ENCODE measurements at regions not wholly inside any gene's neighbourhood (a gene's known extent, or its start where the extent isn't known, plus 50 kb on each side); places are given as distances from the start of the nearest gene placed in this dataset.

DNA sequence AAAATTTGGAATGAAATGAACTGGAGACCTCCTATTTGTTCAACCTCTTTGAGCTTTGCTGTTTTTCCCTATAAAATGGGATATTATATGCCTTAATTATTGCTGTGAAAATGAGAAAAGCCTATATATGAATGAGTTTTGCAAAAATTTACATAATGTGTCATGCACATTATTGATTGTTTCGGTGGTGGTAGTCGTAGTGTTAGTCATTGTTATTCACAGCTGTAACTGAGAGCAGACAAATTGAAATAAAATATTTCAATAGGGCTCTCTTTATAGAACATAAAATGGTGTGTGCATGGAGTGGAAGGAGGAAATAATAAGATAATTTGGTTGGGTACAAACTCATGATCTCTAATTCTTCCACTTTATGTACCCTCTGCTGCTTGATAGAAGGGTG, 153.7 kb upstream of the GADL1 start:
- no TSS peak for BruUV-seq (replicated peaks)

More for the DNA sequence above, 153.7 kb upstream of the GADL1 start:
- intact Hi-C loops (cut with micrococcal nuclease) (no loop called here), dilution Hi-C loops (cut with MboI; ENCODE audit: extremely low pct_ligation_motif_present, low sequenced_read_pairs) (no loop called here)
- no peaks in the 10 kb centered on the region for H4K20me1 ChIP-seq (replicated peaks; ENCODE audit: control insufficient read depth, extremely low read depth, insufficient read depth, low read length)
- no peak for TF ChIP-seq EZH2 (IDR thresholded peaks at IDR 0.05; ENCODE audit: borderline replicate concordance, low read depth, low read length, severe bottlenecking)
- TF ChIP-seq MYC (IDR thresholded peaks at IDR 0.05; ENCODE audit: low read depth, low read length) = no peak
- TF ChIP-seq, protein P1, sequence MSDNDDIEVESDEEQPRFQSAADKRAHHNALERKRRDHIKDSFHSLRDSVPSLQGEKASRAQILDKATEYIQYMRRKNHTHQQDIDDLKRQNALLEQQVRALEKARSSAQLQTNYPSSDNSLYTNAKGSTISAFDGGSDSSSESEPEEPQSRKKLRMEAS (IDR thresholded peaks at IDR 0.05; ENCODE audit: insufficient read depth, insufficient read length) = no peak
- TF ChIP-seq POLR2AphosphoS5 (IDR thresholded peaks at IDR 0.05; ENCODE audit: insufficient read depth, low read depth, low read length) = no peak
- no peak for TF ChIP-seq JUN (IDR thresholded peaks at IDR 0.05; ENCODE audit: borderline replicate concordance, insufficient read depth, insufficient read length, low read depth)
- TF ChIP-seq POLR2A (IDR thresholded peaks at IDR 0.05; ENCODE audit: low read depth, low read length) = no peak
- TF ChIP-seq FOS (IDR thresholded peaks at IDR 0.05; ENCODE audit: borderline replicate concordance, insufficient read depth, low read length) = no peak
- no peak for TF ChIP-seq GATA2 (IDR thresholded peaks at IDR 0.05; ENCODE audit: insufficient read depth, insufficient read length, low read depth, low read length)
- TF ChIP-seq, protein P2, sequence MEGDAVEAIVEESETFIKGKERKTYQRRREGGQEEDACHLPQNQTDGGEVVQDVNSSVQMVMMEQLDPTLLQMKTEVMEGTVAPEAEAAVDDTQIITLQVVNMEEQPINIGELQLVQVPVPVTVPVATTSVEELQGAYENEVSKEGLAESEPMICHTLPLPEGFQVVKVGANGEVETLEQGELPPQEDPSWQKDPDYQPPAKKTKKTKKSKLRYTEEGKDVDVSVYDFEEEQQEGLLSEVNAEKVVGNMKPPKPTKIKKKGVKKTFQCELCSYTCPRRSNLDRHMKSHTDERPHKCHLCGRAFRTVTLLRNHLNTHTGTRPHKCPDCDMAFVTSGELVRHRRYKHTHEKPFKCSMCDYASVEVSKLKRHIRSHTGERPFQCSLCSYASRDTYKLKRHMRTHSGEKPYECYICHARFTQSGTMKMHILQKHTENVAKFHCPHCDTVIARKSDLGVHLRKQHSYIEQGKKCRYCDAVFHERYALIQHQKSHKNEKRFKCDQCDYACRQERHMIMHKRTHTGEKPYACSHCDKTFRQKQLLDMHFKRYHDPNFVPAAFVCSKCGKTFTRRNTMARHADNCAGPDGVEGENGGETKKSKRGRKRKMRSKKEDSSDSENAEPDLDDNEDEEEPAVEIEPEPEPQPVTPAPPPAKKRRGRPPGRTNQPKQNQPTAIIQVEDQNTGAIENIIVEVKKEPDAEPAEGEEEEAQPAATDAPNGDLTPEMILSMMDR (IDR thresholded peaks at IDR 0.05; ENCODE audit: extremely low read depth in 1 of 2, insufficient read depth in 1 of 2, low read depth in 1 of 2, low read length in 2 of 2) = no peak
- H3K4me2 ChIP-seq (ENCODE audit: insufficient read depth, low read length) = no peak overlapping the region
- H3K9ac ChIP-seq (replicated peaks; ENCODE audit: extremely low read depth, insufficient read depth, low read length) = no peak overlapping the region
- CTCF ChIA-PET = no interaction called here
- no peak overlapping the region for H3K27ac ChIP-seq (ENCODE audit: insufficient read depth, low read depth, low read length)
- no peak for DNase-seq (ENCODE audit: low read depth, low spot score)
- H3K9me3 ChIP-seq (replicated peaks; ENCODE audit: control insufficient read depth, insufficient read depth, low read length) = no peaks in the 10 kb centered on the region
- POLR2A ChIA-PET = no interaction called here
- H3K9me1 ChIP-seq (replicated peaks; ENCODE audit: control insufficient read depth, extremely low read depth, insufficient read depth, low read length) = no peaks in the 10 kb centered on the region
- H3K36me3 ChIP-seq (ENCODE audit: control insufficient read depth in 2 of 2, extremely low read depth in 1 of 2, insufficient read depth in 2 of 2, low read length in 2 of 2) = no peaks in the 10 kb centered on the region
- H3K79me2 ChIP-seq (ENCODE audit: control insufficient read depth, insufficient read depth, low read length) = no peaks in the 10 kb centered on the region
- no peaks in the 10 kb centered on the region for H3K4me1 ChIP-seq (ENCODE audit: control insufficient read depth, extremely low read depth, insufficient read depth, low read length)
- H3K4me3 ChIP-seq (replicated peaks in 1 of 3; ENCODE audit: insufficient read depth in 1 of 3, low read depth in 1 of 3, low read length in 3 of 3) = no peak overlapping the region
- H3K27me3 ChIP-seq (ENCODE audit: control insufficient read depth in 2 of 2, insufficient read depth in 2 of 2, low read length in 2 of 2) = peaks cover 3 to 11% of the 10 kb centered on the region in 2 experiments
- no peak overlapping the region for H2AFZ ChIP-seq (ENCODE audit: low read depth, low read length)
- no peak for FAIRE-seq

Measured in endothelial cell of umbilical vein (primary cell).